Panc1 (cell line): ENCODE measurements at regions not wholly inside any gene's neighbourhood (a gene's known extent, or its start where the extent isn't known, plus 50 kb on each side); places are given as distances from the start of the nearest gene placed in this dataset.

ENCODE experiments used
- ATAC-seq: fragments of 200-7000 bp; cut with Tn5 transposase; 2 replicates; pipeline ENCODE4 v1.9.1; 2020; ENCODE audit warnings: mild to moderate bottlenecking, moderate library complexity
- BruUV-seq: library from RNA; stranded (reverse); fragments of 400-500 nt; replicated peaks from 2 replicates; lab custom pipeline; 2021; lab: Mats Ljungman, UMichigan
- CTCF ChIA-PET: fragments of 300-600 bp; sonication (Branson Sonifier 250); formaldehyde crosslinking; loops from one replicate; lab custom pipeline; 2022; ENCODE audit warnings: antibody characterized with exemption; lab: Charles Lee
- POLR2A ChIA-PET: fragments of 300-600 bp; sonication (Branson Sonifier 250); formaldehyde crosslinking; loops from one replicate; lab custom pipeline; 2022; ENCODE audit warnings: antibody characterized with exemption; lab: Charles Lee
- DNase-seq: peaks from one replicate; pipeline ENCODE4 v3.0.0-alpha.2; 2010; ENCODE audit warnings: low read depth, low spot score
- H3K27ac ChIP-seq: 2 replicates; pipeline ENCODE4 v1.5.1; 2011; ENCODE audit warnings: mild to moderate bottlenecking, low read length, inconsistent platforms
- H3K27me3 ChIP-seq: fragments of 200-500 bp; sonication (Bioruptor generic); 2 replicates; pipeline ENCODE4 v1.6.0; 2014; ENCODE audit warnings: low read length, inconsistent platforms; ENCODE audit not compliant: control insufficient read depth, insufficient read depth
- H3K36me3 ChIP-seq: fragments of 200-500 bp; sonication (Bioruptor generic); 2 replicates; pipeline ENCODE4 v1.5.1; 2014; ENCODE audit warnings: inconsistent platforms, mild to moderate bottlenecking, low read length, moderate library complexity; ENCODE audit not compliant: control insufficient read depth, insufficient read depth
- H3K4me1 ChIP-seq: 2 replicates; pipeline ENCODE4 v1.5.1; 2011; ENCODE audit warnings: inconsistent platforms, mild to moderate bottlenecking, low read length, moderate library complexity; ENCODE audit not compliant: control insufficient read depth, insufficient read depth
- H3K4me3 ChIP-seq, 2 experiments: 2 replicates each; pipeline ENCODE4 v1.5.1; 2011 to 2012; ENCODE audit warnings: low read depth in 2 of 2, low read length in 2 of 2, mild to moderate bottlenecking in 2 of 2, inconsistent platforms in 1 of 2, moderate library complexity in 1 of 2
- H3K9me3 ChIP-seq: fragments of 200-500 bp; sonication (Bioruptor generic); 2 replicates; pipeline ENCODE4 v1.5.1; 2014; ENCODE audit warnings: low read depth, mild to moderate bottlenecking, inconsistent platforms, low read length, moderate library complexity; ENCODE audit not compliant: control insufficient read depth, insufficient read depth
- POLR2AphosphoS5 ChIP-seq: IDR thresholded peaks from 2 replicates; pipeline ENCODE4 v1.6.1; 2012; ENCODE audit warnings: mild to moderate bottlenecking, low read depth, low read length, moderate library complexity
- SIN3A ChIP-seq: IDR thresholded peaks from 2 replicates; pipeline ENCODE4 v1.6.1; 2012; ENCODE audit warnings: low read depth, mild to moderate bottlenecking, low read length, moderate library complexity, borderline replicate concordance; ENCODE audit not compliant: insufficient read depth
- TCF7L2 ChIP-seq: IDR thresholded peaks from 2 replicates; pipeline ENCODE4 v1.6.1; 2011; ENCODE audit warnings: mild to moderate bottlenecking, low read depth, low read length, inconsistent platforms
- in situ Hi-C: cut with HindIII; loops from 2 replicates; pipeline ENCODE4 v1.10.0; 2016; ENCODE audit warnings: low sequenced_read_pairs, low pct_unique_long_range_greater_than_20kb
- intact Hi-C: fragments of 100-400 bp; cut with micrococcal nuclease; formaldehyde crosslinking; loops from one replicate; pipeline ENCODE4 v1.10.0; 2022; ENCODE audit not compliant: unreplicated experiment
- TF ChIP-seq, protein P1 (sequence below): fragments of 450-650 bp; IDR thresholded peaks from 2 replicates; pipeline ENCODE4 v1.5.1; 2017; ENCODE audit warnings: mild to moderate bottlenecking
- TF ChIP-seq, protein P2 (sequence below), 2 experiments: IDR thresholded peaks; 2 replicates each; pipeline ENCODE4 v1.6.1; 2011 to 2012; ENCODE audit warnings: low read depth in 2 of 2, control low read depth in 1 of 2, low read length in 1 of 2, mild to moderate bottlenecking in 1 of 2, moderate library complexity in 1 of 2; ENCODE audit not compliant: insufficient read depth in 1 of 2

DNA sequence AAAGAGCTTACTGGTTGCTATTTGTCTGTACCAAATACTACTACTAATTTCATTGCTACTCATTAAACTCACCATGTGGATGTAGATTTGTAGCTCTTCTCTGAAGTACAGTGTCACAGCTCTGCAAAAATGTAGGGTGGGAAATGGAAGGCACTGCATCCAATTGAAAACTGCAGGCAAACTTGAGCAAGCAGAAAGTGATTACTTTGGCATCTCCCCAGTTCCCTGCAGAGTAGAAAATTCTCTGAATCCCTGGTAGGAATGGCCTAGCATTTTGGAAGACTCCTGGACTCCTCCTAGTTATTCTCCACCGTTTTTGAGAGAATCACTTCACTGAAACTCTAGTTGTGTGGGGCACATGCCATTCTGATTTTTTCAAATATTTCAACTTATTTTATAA, 239.1 kb downstream of the DIO2 start:
- POLR2A ChIA-PET = interaction anchor here (0.6 kb wide), 1 partner anchor 966 kb away, joined by 3 read pairs; no protein-coding TSS in a partner anchor
- no peak overlapping the region for H3K4me3 ChIP-seq
- intact Hi-C loops = no loop called here
- CTCF ChIA-PET = no interaction called here
- H3K9me3 ChIP-seq = no peaks in the 10 kb centered on the region
- ATAC-seq = no peak
- no peak for DNase-seq
- in situ Hi-C loops = no loop called here
- BruUV-seq = no TSS peak
- TF ChIP-seq, protein P1, sequence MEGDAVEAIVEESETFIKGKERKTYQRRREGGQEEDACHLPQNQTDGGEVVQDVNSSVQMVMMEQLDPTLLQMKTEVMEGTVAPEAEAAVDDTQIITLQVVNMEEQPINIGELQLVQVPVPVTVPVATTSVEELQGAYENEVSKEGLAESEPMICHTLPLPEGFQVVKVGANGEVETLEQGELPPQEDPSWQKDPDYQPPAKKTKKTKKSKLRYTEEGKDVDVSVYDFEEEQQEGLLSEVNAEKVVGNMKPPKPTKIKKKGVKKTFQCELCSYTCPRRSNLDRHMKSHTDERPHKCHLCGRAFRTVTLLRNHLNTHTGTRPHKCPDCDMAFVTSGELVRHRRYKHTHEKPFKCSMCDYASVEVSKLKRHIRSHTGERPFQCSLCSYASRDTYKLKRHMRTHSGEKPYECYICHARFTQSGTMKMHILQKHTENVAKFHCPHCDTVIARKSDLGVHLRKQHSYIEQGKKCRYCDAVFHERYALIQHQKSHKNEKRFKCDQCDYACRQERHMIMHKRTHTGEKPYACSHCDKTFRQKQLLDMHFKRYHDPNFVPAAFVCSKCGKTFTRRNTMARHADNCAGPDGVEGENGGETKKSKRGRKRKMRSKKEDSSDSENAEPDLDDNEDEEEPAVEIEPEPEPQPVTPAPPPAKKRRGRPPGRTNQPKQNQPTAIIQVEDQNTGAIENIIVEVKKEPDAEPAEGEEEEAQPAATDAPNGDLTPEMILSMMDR = no peak
- TF ChIP-seq SIN3A (no peak), POLR2AphosphoS5 (no peak), TCF7L2 (no peak)
- TF ChIP-seq, protein P2, sequence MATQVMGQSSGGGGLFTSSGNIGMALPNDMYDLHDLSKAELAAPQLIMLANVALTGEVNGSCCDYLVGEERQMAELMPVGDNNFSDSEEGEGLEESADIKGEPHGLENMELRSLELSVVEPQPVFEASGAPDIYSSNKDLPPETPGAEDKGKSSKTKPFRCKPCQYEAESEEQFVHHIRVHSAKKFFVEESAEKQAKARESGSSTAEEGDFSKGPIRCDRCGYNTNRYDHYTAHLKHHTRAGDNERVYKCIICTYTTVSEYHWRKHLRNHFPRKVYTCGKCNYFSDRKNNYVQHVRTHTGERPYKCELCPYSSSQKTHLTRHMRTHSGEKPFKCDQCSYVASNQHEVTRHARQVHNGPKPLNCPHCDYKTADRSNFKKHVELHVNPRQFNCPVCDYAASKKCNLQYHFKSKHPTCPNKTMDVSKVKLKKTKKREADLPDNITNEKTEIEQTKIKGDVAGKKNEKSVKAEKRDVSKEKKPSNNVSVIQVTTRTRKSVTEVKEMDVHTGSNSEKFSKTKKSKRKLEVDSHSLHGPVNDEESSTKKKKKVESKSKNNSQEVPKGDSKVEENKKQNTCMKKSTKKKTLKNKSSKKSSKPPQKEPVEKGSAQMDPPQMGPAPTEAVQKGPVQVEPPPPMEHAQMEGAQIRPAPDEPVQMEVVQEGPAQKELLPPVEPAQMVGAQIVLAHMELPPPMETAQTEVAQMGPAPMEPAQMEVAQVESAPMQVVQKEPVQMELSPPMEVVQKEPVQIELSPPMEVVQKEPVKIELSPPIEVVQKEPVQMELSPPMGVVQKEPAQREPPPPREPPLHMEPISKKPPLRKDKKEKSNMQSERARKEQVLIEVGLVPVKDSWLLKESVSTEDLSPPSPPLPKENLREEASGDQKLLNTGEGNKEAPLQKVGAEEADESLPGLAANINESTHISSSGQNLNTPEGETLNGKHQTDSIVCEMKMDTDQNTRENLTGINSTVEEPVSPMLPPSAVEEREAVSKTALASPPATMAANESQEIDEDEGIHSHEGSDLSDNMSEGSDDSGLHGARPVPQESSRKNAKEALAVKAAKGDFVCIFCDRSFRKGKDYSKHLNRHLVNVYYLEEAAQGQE (IDR thresholded peaks at IDR 0.05; ENCODE audit: insufficient read depth in 1 of 2, low read depth in 2 of 2, low read length in 1 of 2) = no peak
- no peaks in the 10 kb centered on the region for H3K36me3 ChIP-seq
- H3K4me1 ChIP-seq = no peaks in the 10 kb centered on the region
- H3K27me3 ChIP-seq = no peaks in the 10 kb centered on the region
- H3K27ac ChIP-seq = no peak overlapping the region

DNA sequence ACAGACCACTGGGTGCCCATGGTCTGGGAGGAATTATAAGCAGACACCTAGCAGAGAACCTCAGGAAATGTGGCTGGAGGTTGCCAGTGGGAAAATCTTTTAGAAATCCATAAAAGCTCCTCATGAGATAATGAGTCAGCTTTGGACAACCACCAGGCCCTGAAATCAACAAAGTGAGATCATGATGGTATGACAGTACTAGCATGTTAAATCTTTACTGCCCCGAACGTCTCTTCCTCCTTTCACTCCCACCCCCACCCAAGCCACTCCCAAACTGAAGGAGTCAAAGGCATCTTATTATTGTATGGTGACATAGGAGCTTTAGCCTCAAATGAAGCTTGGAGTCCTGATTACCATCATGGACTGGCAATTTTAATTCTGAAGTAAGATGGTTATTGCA, 240.0 kb downstream of the DIO2 start:
- DNase-seq (no peak), ATAC-seq (no peak)
- POLR2A ChIA-PET = no interaction called here
- H3K36me3 ChIP-seq = no peaks in the 10 kb centered on the region
- CTCF ChIA-PET = no interaction called here
- intact Hi-C loops (no loop called here), in situ Hi-C loops (no loop called here)
- H3K4me1 ChIP-seq = no peaks in the 10 kb centered on the region
- H3K9me3 ChIP-seq = no peaks in the 10 kb centered on the region
- no peak overlapping the region for H3K27ac ChIP-seq
- no peaks in the 10 kb centered on the region for H3K27me3 ChIP-seq
- H3K4me3 ChIP-seq = no peak overlapping the region
- no peak for TF ChIP-seq SIN3A
- TF ChIP-seq TCF7L2 = no peak
- TF ChIP-seq, protein P1 = no peak
- TF ChIP-seq, protein P2 (IDR thresholded peaks at IDR 0.05; ENCODE audit: insufficient read depth in 1 of 2, low read depth in 2 of 2, low read length in 1 of 2) = no peak
- no peak for TF ChIP-seq POLR2AphosphoS5
- no TSS peak for BruUV-seq
